ENCODE measurements at regions not wholly inside any gene's neighbourhood (a gene's known extent, or its start where the extent isn't known, plus 50 kb on each side); places are given as distances from the start of the nearest gene placed in this dataset.
"Not testable (repeated sequence)": the region's sequence is repeated elsewhere in the genome, so short reads cannot be mapped to it uniquely, and the experiment has no call there.

- DNase-seq, result no peak
Measured at GRCh38 chr2:16459606-16460005, 206.0 kb downstream of the CYRIA start.

- DNase-seq, result no peak
Measured at GRCh38 chr2:16454621-16455020, 211.0 kb downstream of the CYRIA start.

DNA sequence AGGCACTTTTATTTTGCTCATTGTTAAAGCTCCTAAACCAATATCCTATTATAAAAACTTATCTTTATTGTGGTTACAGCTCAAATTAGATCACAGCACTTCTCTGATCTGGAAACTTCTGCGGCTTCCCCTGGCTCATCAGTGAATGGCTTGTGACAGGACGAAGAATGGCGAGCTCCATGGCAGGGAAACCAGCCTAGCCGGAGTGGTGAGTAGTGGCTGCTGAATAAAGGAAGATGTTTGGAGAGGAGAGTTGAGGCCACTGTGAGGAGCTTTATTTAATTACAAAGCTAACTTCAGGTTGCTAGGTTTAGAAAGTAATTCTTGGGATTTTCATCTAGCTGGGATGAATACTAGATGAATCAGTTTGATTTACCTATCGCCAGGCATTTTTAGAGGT is 213.5 kb downstream of the CYRIA start:
- no peak for DNase-seq

DNA sequence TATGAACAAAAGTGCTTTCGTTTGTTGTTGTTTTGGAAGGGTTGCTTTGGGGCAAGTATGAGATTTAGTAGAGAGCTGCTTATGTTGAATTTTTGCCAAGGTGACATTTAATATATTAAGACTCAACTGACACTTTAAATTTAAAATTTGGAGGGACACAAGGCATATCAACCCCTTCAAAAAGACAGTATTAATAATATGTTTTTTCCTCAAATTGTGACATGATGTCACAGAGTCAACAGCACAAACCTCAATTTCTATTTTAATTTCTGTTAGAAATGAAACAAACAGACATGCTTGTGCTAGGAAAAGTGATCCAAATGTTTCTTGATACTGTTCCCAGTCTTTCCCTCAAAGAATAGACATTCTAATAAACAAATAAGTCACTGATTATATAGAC is 218.9 kb downstream of the CYRIA start:
- DNase-seq, result no peak

- no peak for DNase-seq
Measured at GRCh38 chr2:16442971-16443370, 222.7 kb downstream of the CYRIA start.

DNA sequence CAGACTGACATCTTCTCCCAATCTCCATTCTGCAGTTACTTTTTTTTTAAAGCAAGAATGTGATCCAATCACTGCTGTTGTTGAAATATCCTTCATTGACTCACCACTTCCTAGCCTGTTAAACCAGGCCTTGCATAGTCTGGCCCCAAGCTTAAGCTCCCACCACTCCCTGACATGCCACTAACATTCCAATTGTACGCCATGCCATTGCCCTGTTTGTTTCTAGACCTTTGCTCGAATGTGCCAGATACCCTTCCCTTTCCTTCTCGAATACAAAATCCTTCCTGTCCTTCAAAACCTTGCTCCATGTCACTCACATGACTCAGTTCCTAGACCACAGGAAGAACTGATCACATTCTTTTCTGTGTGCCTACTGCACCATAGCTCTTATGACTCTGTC is 224.2 kb downstream of the CYRIA start:
- no peak for DNase-seq

GRCh38 chr2:16440898-16441297 is 224.7 kb downstream of the CYRIA start:
- DNase-seq, result no peak

DNA sequence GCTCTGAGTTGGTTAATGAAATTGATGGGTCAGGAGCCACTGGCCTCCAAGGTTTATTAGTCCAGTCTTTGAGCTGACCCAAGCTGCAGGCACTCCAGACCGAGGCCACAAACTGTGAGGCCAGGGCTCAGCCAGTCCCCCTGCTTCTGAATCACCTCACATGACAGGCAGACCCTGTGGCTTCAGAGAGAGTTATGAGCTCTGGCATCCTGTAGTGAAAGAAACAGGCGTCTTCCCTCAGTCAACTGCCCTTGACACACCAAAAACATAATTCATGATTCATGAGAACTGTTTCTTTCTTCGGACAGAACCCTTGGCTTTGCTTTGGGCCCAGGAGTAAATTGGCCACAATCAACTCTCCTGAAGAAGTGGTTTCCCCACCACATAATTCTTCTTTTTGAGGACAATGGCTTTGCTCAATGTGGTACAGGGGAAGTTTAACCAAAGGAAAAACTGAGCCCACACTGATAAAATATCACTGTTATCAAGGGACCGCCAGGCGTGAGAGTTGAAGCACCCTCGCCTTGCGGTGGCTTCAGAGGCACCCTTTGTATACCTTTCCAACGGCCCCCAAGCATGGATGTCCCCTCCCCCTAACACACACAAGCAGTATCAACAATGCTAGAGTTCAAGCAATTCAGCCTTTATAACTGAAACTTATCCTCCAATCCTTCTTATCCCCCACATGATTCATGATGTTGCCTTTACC is 226.9 kb downstream of the CYRIA start:
- DNase-seq, result peak; percentile 46

- DNase-seq, result no peak
Measured at GRCh38 chr2:16437189-16437588, 228.4 kb downstream of the CYRIA start.

GRCh38 chr2:16434393-16434792 is 231.2 kb downstream of the CYRIA start:
- no peak for DNase-seq

DNA sequence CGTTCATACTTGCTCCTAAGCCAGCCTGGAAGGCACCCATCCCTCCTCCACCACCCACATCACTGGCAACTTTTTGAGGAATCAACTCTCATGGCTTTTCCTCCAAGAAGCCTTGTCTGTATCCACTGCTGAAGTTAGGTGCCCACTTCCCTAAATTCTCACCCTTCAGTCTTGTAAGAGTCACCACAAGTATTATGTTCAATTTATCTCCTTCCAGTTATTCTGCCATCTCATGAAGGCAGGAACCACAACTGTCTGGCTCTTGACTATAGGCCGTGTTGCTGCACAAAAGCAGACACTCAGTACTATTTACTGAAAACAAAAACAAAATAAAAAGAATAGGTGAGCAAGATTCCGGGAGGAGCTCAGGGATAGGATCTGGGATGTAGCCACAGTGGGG is 234.8 kb downstream of the CYRIA start:
- DNase-seq, result no peak

- DNase-seq, result no peak
Measured at GRCh38 chr2:16429431-16430145, 236.0 kb downstream of the CYRIA start.

GRCh38 chr2:16429002-16429401 is 236.6 kb downstream of the CYRIA start:
- no peak for DNase-seq

DNA sequence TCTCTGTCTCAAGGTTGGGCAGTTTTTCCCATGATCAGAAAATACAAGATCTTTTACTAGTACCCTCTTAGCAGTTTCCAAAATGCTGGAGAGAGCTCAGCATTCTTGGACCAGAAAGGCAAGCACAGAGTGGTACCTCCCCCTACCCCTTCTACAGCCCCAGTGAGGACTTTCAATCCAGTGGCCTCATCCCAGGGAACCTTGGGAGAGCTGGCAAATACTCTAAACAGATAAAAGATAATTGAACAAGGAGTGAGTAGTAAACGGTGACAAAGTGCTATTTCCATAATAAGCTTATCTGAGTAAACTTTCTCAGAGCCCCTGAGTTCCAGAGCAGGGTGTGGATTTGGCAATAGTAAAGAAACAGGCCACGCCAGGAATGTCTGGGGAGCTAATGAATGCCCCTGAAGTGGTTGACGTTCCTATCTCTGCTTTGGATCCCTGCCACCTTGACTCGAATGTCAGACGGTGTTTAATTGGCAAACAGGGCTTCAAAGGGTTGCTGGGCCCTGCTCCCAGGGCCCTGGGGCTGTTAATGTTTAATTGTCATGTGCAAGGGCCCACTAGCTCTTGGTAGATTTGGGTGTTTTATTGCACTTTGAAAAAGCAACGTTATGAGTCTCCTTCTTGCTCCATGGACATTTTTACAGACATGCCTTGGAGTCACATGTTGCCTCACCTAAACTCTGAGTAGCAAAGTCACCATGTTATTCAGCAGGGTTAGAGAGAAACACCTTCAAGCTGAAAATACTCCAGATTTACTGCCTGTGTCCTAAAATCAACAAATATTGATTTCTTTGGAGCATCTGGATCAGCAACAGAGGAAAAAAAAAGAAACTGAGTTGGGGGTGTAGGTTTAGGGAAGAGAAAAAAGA is 239.9 kb downstream of the CYRIA start:
- DNase-seq, result no peak

GRCh38 chr2:16420421-16420820 is 245.2 kb downstream of the CYRIA start:
- DNase-seq, result no peak

GRCh38 chr2:16417726-16418125 is 247.9 kb downstream of the CYRIA start:
- no peak for DNase-seq

GRCh38 chr2:16416651-16417050 is 249.0 kb downstream of the CYRIA start:
- DNase-seq, result no peak

DNA sequence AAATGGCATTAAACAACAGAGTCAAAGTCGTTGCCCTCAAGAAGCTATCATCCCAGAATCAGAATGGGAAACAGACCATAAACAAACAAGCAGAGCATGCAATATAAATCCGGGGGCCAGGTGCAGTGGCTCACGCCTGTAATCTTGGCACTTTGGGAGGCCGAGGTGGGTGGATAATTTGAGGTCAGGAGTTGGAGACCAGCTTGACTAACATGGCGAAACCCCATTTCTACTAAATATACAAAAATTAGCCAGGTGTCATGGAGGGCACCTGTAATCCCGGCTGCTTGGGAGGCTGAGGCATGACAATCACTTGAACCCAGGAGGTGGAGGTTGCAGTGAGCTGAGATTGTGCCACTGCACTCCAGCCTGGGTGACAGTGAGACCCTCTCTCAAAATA is 249.8 kb downstream of the CYRIA start:
- DNase-seq, result not testable (repeated sequence)

GRCh38 chr2:16413947-16414346 is 251.7 kb downstream of the CYRIA start:
- no peak for DNase-seq

DNA sequence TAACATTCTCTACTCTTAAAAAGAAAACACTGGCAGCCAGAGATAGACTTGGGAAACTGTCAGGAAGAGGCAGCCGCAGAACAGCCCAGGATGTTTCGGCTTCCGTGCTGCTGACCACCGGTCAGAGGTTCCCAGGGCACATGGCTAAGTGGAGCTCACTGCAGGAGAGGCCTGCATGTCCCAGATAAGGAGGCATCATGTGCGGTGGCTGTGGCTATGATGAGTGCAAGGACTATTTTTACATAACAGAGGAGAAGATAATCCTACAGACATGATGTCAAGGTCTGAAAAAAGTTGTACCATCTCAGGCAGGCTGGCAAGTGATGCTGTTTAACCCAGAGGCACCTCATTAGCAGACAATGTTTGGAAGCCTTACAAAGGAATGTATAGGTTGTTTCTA is 252.3 kb downstream of the CYRIA start:
- no peak for DNase-seq

DNA sequence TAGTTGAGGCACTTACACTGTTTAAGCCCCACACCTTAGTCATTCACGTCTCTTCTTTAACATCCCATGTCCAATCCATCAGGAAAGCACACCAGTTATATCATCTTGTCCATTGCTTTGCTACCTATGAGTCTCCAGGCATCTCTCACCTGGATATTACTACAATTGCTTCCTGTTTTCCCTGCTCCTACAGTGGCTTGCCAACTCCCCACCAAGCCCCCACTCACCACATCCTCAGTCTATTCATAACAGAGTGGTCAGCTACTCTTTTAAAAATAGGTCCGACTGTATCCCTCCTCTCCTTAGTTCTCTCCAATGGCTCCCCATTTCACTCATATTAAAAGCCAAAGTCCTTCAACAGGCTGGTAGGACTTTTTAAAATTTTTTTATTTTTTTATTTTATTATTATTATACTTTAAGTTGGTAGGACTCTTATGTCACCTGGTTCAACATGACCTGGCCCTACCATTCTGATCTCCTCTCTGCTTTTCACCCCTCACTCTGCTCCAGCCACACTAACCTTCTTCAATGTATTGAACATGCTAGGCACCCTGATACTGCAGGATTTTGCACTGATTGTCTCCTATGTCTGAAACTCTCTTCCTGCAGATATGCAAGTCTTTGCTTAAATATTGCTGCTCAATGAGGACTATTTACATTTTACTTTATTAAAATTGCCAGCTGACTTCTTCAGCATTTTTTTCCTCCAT is 253.2 kb downstream of the CYRIA start:
- no peak for DNase-seq

DNA sequence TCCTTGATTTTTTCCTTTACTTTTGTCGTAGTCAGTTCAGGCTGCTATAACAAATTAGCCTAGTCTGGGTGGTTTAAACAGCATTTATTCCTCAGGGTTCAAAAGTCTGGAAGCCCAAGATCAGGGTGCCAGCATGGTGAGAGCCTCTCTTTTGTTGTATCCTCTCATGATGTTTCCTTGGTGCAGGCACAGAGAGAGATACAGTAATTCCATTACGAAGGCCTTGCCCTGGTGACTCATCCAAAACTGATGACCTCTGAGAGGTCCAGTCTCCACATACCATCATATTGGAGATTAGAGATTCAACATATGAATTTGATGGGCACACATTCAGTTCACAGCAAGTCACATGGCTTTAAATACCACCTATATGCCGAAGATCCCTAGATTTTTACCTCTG is 253.8 kb downstream of the CYRIA start:
- no peak for DNase-seq
